Endodermal cell (in vitro differentiated cells): ENCODE measurements at regions not wholly inside any gene's neighbourhood (a gene's known extent, or its start where the extent isn't known, plus 50 kb on each side); places are given as distances from the start of the nearest gene placed in this dataset.

Experiments
- DNase-seq: peaks from one replicate; pipeline ENCODE4 v3.0.0-alpha.2; 2017
- H3K27ac ChIP-seq: 2 replicates; pipeline ENCODE4 v1.5.1; 2013; ENCODE audit warnings: mild to moderate bottlenecking, low read depth, low read length, moderate library complexity
- H3K27me3 ChIP-seq: 2 replicates; pipeline ENCODE4 v1.6.1; 2013; ENCODE audit warnings: mild to moderate bottlenecking, low read length, moderate library complexity; ENCODE audit not compliant: insufficient read depth, control insufficient read depth, poor library complexity, severe bottlenecking
- H3K36me3 ChIP-seq: 2 replicates; pipeline ENCODE4 v1.7.0; 2013; ENCODE audit warnings: mild to moderate bottlenecking, low read length, moderate library complexity; ENCODE audit not compliant: control insufficient read depth, insufficient read depth
- H3K4me1 ChIP-seq: one replicate; pipeline ENCODE4 v1.7.0; 2013; ENCODE audit warnings: low read length; ENCODE audit not compliant: control insufficient read depth, insufficient read depth
- H3K4me3 ChIP-seq: 2 replicates; pipeline ENCODE4 v1.5.1; 2013; ENCODE audit warnings: mild to moderate bottlenecking, low read length, moderate library complexity
- H3K9ac ChIP-seq: 2 replicates; pipeline ENCODE4 v1.6.1; 2013; ENCODE audit warnings: mild to moderate bottlenecking, low read length, moderate library complexity; ENCODE audit not compliant: poor library complexity, severe bottlenecking; ENCODE audit errors: extremely low read depth
- H3K9me3 ChIP-seq: 2 replicates; pipeline ENCODE4 v1.6.1; 2013; ENCODE audit warnings: mild to moderate bottlenecking, low read length, moderate library complexity; ENCODE audit not compliant: control insufficient read depth
- H3K27ac Mint-ChIP-seq: 2 replicates; pipeline ENCODE4 v1.8.0; 2020; ENCODE audit warnings: mixed read lengths
- H3K27me3 Mint-ChIP-seq: 2 replicates; pipeline ENCODE4 v1.8.0; 2021; ENCODE audit warnings: mild to moderate bottlenecking, mixed read lengths; ENCODE audit not compliant: insufficient read depth
- H3K36me3 Mint-ChIP-seq: 2 replicates; pipeline ENCODE4 v1.8.0; 2020; ENCODE audit warnings: low read depth, mixed read lengths
- H3K4me1 Mint-ChIP-seq: 2 replicates; pipeline ENCODE4 v1.8.0; 2020; ENCODE audit warnings: mixed read lengths
- H3K4me3 Mint-ChIP-seq: 2 replicates; pipeline ENCODE4 v1.8.0; 2020; ENCODE audit warnings: mild to moderate bottlenecking, moderate library complexity, mixed read lengths
- H3K9me3 Mint-ChIP-seq: 2 replicates; pipeline ENCODE4 v1.8.0; 2020; ENCODE audit warnings: mild to moderate bottlenecking, mixed read lengths
- WGBS, 2 experiments: methylation state at CpG; one replicate each; pipeline versions ENCODE4 v1.1.5 to v1.1.7; 2013; ENCODE audit warnings: missing lambda C conversion rate in 2 of 2, mixed read lengths in 1 of 2; ENCODE audit not compliant: insufficient coverage in 1 of 2, insufficient read length in 1 of 2; 5-methylcytosine and 5-hydroxymethylcytosine counted together
- TF ChIP-seq, protein P1 (sequence below): fragments of 200-600 bp; sonication (generic); conservative IDR thresholded peaks from 2 replicates; pipeline ENCODE4 v1.5.0; 2021; ENCODE audit warnings: antibody characterized with exemption, mild to moderate bottlenecking

- TF ChIP-seq, protein P1, sequence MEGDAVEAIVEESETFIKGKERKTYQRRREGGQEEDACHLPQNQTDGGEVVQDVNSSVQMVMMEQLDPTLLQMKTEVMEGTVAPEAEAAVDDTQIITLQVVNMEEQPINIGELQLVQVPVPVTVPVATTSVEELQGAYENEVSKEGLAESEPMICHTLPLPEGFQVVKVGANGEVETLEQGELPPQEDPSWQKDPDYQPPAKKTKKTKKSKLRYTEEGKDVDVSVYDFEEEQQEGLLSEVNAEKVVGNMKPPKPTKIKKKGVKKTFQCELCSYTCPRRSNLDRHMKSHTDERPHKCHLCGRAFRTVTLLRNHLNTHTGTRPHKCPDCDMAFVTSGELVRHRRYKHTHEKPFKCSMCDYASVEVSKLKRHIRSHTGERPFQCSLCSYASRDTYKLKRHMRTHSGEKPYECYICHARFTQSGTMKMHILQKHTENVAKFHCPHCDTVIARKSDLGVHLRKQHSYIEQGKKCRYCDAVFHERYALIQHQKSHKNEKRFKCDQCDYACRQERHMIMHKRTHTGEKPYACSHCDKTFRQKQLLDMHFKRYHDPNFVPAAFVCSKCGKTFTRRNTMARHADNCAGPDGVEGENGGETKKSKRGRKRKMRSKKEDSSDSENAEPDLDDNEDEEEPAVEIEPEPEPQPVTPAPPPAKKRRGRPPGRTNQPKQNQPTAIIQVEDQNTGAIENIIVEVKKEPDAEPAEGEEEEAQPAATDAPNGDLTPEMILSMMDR = no peak
- no peak for DNase-seq
- Histone ChIP-seq H3K4me3 (no peak overlapping the region), H3K9ac (no peak overlapping the region), H3K27ac (no peak overlapping the region), H3K4me1 (no peaks in the 10 kb centered on the region), H3K27me3 (no peaks in the 10 kb centered on the region), H3K36me3 (no peaks in the 10 kb centered on the region), H3K9me3 (no peaks in the 10 kb centered on the region)
- Mint-ChIP-seq H3K27ac (no peak overlapping the region), H3K9me3 (peaks cover 47% of the 10 kb centered on the region), H3K27me3 (no peaks in the 10 kb centered on the region), H3K36me3 (no peaks in the 10 kb centered on the region), H3K4me3 (no peak overlapping the region), H3K4me1 (peaks cover 15% of the 10 kb centered on the region)
- 100% methylated on average over 1 of the region's 3 CpGs; no CpG with 5 or more reads in 1 of the 2 experiments for WGBS, 2 experiments
These were observed 82.1 kb downstream of the EFNB1 start for GRCh38 chrX:68910731-68911428.

- Histone ChIP-seq H3K36me3 (no peaks in the 10 kb centered on the region), H3K9ac (no peak overlapping the region), H3K9me3 (no peaks in the 10 kb centered on the region), H3K27me3 (no peaks in the 10 kb centered on the region), H3K4me1 (no peaks in the 10 kb centered on the region), H3K4me3 (no peak overlapping the region), H3K27ac (no peak overlapping the region)
- Mint-ChIP-seq H3K4me1 (peaks cover 15% of the 10 kb centered on the region), H3K36me3 (no peaks in the 10 kb centered on the region), H3K4me3 (no peak overlapping the region), H3K27me3 (no peaks in the 10 kb centered on the region), H3K9me3 (peaks cover 41% of the 10 kb centered on the region), H3K27ac (no peak overlapping the region)
- no peak for DNase-seq
- TF ChIP-seq, protein P1 = no peak
- 74 to 100% methylated on average over 2 of the region's 2 CpGs for WGBS, 2 experiments
These were observed 81.1 kb downstream of the EFNB1 start for GRCh38 chrX:68909945-68910344.

DNA sequence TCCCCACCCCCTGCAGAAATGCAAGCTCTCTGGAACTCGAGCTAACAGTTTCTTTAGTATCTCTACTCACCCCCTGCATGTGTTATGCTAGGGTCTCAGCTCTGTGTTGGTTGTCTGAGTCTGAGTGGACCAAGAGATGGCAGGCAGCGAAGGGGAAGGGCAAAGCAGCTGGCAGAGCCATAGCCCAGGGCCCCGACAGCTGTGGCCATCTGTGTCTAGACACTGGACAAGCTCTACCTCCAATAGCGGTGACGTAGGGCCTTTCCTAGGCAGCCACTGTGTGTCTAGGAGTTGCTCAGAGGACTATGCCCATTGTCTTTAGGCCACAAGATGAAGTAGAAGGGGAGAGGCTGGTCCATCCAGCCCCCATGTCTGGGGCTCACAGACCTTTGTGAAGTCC, 79.2 kb downstream of the EFNB1 start:
- Histone ChIP-seq H3K9me3 (no peaks in the 10 kb centered on the region), H3K27ac (no peak overlapping the region), H3K9ac (no peak overlapping the region), H3K4me1 (no peaks in the 10 kb centered on the region), H3K27me3 (no peaks in the 10 kb centered on the region), H3K4me3 (no peak overlapping the region), H3K36me3 (no peaks in the 10 kb centered on the region)
- no peaks in the 10 kb centered on the region for H3K36me3 Mint-ChIP-seq
- TF ChIP-seq, protein P1 = no peak
- H3K4me3 Mint-ChIP-seq = no peak overlapping the region
- H3K9me3 Mint-ChIP-seq = peaks cover 44% of the 10 kb centered on the region
- H3K27me3 Mint-ChIP-seq = no peaks in the 10 kb centered on the region
- no peak for DNase-seq
- WGBS, 2 experiments = 89% methylated on average over 5 of the region's 5 CpGs; no CpG with 5 or more reads in 1 of the 2 experiments
- peaks cover 3% of the 10 kb centered on the region for H3K4me1 Mint-ChIP-seq
- no peak overlapping the region for H3K27ac Mint-ChIP-seq
